ENCODE measurements at regions not wholly inside any gene's neighbourhood (a gene's known extent, or its start where the extent isn't known, plus 50 kb on each side); places are given as distances from the start of the nearest gene placed in this dataset.

- TF ChIP-seq CTCF (IDR thresholded peaks at IDR 0.05; ENCODE audit: low read depth, low read length): no peak
- no peak overlapping the region for H3K4me3 ChIP-seq (ENCODE audit: low read depth, low read length)
Observed at GRCh38 chr21:35321322-35322200, 272.5 kb upstream of the RUNX1 start.

GRCh38 chr21:35319684-35320283 is 270.7 kb upstream of the RUNX1 start:
- no peak overlapping the region for H3K4me3 ChIP-seq (ENCODE audit: low read depth, low read length)
- no peak for TF ChIP-seq CTCF (IDR thresholded peaks at IDR 0.05; ENCODE audit: low read depth, low read length)

- TF ChIP-seq CTCF (IDR thresholded peaks at IDR 0.05; ENCODE audit: low read depth, low read length): no peak
- H3K4me3 ChIP-seq (ENCODE audit: low read depth, low read length): no peak overlapping the region
Observed at GRCh38 chr21:35316933-35317332, 267.8 kb upstream of the RUNX1 start.

DNA sequence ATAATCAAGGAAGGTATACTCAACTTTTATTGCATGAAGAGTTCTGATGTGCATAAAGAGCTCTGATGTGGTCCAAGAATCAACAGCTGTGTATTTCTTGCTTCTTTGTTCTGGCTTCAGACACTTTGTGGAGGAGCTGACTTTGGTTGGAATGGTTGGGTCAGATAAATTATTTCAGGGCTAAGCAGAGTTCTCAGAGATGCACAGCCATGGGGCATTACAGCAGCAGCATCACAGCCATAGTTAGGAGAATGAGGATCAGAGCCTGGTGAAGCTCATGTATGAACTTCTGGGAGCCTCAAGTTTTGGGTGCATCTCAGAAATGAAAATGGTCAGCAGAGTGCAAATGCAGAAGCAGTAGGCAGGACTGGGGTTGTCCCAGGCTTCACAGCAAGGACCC is 267.4 kb upstream of the RUNX1 start:
- H3K4me3 ChIP-seq (ENCODE audit: low read depth, low read length): no peak overlapping the region
- TF ChIP-seq CTCF (IDR thresholded peaks at IDR 0.05; ENCODE audit: low read depth, low read length): no peak

DNA sequence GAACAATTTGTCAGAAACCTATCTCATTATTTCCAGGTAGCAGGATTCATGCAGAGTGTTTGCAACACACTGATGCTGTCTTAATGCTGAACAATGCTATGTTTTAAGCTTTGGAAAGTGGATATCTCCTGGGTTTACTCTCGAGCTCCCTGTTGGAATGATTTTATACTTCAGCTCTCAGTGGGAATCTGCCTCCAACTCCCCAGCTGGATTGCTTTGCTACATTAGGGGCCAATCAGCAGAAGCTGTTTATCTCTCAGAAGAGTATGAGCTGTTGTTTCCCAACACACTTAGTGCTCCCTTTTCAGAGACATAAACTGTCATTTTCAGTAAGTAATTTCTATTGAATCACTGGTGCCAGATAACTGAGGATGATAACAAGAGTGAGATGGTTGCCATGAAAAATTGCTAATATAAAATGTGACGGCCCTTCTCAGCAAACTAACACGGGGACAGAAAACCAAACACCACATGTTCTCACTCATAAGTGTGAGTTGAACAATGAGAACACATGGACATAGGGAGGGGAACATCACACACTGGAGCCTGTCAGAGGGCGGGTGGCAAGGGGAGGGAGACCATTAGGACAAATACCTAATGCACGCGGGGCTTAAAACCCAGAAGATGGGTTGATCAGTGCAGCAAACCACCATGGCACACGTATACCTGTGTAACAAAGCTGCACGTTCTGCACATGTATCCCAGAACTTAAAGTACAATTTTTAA is 265.9 kb upstream of the RUNX1 start:
- H3K4me3 ChIP-seq (ENCODE audit: low read depth, low read length): no peak overlapping the region
- TF ChIP-seq CTCF (IDR thresholded peaks at IDR 0.05; ENCODE audit: low read depth, low read length): no peak

DNA sequence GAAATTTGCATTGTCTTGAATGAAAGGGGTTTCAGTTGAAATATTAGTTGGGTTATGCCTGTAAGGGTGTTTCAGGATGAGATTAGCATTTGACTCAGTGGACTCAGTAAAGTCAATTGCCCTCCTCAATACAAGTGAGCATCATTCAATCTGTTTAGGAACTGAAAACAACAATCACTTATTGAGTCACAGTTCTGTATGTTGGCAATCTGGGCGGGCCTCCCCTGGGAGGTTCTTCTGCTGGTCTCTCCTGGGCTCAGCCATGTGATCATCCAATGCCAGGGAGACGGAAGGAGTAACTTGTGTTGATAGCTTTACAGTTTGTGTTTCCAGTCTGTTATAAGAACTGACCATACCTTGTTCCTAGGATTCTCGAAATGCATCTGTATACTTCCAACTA is 262.9 kb upstream of the RUNX1 start:
- TF ChIP-seq CTCF (IDR thresholded peaks at IDR 0.05; ENCODE audit: low read depth, low read length): no peak
- no peak overlapping the region for H3K4me3 ChIP-seq (ENCODE audit: low read depth, low read length)

DNA sequence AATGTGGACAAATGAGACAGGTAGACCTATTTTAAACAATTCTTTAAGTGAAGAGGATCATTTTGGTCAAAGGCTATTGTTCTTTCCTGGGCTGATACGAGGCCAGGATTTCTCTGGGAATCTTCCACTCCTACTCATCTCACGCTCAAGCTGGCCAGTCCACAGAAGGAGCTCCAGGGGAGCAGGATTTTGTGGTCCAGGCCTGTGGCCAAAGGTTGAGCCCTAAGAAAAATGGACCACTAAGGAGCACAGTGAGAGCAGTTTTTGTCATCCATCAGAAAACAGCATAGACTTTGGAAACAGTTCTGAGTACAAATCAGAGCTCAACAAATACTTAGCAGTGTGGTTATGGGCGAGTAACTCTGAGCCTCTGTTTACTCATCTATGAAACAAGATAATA is 260.2 kb upstream of the RUNX1 start:
- TF ChIP-seq CTCF (IDR thresholded peaks at IDR 0.05; ENCODE audit: low read depth, low read length): no peak
- H3K4me3 ChIP-seq (ENCODE audit: low read depth, low read length): no peak overlapping the region
